HG02678 (cell line): ENCODE measurements at regions not wholly inside any gene's neighbourhood (a gene's known extent, or its start where the extent isn't known, plus 50 kb on each side); places are given as distances from the start of the nearest gene placed in this dataset.

ENCODE experiments used
- ATAC-seq: cut with Tn5 transposase; IDR thresholded peaks from one replicate; pipeline ENCODE4 v1.9.1; 2021; ENCODE audit warnings: mild to moderate bottlenecking, moderate library complexity; ENCODE audit not compliant: unreplicated experiment

DNA sequence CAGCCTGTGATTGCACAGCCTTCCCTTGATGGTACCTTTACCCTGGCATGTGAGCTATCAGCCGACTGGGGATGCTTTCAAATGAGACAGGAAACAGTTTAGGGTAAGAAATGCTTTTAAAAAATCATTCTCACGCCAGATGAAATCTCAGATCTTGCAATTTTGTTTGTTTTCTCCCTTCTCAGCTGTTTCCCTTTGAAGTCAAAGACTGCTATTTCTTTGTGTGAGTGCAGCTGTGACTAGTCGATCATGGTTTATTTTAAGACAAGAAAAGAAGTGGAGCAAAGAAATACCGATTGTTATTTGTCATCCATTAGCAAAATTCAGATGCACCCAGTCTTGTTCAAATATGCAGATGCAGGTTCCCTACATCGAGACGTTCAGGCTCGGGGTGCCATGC, 489.7 kb downstream of the QKI start:
- ATAC-seq, result no peak

DNA sequence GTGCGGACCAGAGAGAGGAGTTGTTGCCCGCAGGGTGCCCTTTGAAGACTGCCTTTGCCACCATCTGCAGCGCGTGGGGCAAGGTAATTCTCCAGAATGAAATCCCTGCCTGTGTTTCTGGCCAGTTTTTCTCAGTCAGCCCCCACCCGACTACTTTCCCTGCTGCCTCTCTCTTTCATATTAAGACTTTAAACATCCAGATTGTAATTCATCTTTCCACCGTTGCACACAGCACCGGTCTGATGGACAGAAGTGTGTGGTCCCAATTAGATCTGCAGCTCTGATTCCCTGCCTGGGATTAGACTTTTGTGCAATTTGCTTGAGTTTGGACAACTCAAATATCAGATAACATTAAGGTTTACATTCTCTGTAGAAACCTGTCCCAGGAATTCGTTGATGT, 489.0 kb downstream of the QKI start:
- no peak for ATAC-seq

DNA sequence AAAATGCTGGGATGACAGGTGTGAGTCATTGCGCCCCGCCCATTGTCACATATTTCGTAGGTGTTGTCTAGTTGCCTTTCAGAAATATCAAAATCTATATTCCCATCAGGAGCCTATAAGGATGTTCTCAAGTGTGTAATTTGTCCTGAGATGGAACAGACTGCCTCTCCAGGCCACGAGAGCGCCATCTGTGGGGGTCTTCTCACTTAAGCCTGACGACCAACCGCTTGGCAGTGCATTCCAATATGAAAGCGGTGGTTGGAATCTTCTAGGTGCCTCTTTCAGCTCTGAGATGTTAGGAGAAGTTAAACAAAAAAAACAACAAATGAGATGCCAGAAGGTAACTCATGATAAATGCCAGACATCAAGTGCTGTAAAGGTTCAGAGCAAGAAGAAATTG, 488.5 kb downstream of the QKI start:
- no peak for ATAC-seq

DNA sequence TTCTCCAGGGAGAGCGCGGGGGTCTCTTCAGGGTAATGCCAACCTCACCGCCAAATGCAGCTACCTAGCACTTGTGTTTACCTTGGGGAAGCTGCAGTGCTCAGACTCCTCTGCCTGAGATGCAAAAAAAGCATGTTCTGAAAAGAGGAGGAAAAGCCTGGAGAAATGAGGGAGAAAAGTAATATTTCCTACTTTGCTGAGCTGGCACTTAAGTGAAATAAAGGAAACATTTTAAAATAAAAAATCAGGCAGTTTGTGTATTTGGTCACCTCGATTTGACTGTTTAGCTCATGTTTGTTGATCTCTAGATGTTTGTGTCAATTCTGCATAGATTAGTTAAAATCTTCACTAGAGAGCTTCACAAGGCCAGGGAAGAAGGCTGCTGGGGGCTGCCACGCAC, 487.2 kb downstream of the QKI start:
- ATAC-seq, result no peak

DNA sequence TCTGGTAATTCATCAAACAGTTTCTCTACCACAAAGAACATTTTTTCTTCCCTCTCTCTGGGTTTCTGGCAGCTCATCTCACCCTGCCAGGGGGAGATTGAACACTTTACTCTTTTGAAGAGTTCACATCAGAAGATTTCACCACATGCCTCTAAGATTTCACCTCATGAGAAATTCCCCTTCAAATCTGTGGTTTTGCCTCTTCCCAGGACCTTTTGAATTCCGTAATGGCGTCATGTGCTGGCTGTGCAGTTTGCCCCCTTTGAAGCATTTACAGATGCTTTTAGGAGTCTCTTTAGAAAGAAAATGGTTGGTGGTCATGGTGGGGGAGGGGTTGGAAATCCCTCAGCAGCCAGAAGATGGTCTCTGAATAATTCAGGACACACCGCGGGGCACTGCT, 486.1 kb downstream of the QKI start:
- no peak for ATAC-seq

DNA sequence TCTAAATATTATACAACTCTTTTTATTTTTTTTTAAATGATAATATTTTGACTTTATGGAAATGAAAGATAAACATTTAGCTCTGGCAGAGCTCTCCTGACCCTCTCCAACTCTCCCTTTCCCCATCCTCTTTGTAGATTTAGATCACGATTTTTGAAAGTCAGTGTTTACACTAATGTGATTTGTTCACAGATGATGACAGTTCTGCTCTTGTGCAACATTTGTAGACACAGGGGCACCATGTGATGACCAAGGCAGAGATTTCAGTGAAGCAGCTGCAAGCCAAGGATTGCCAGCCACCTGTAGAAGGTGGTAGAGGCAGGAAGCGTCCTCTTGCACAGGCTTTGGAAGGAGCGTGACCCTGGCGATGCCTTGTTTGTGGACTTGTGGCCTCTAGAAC, 483.2 kb downstream of the QKI start:
- ATAC-seq, result no peak

DNA sequence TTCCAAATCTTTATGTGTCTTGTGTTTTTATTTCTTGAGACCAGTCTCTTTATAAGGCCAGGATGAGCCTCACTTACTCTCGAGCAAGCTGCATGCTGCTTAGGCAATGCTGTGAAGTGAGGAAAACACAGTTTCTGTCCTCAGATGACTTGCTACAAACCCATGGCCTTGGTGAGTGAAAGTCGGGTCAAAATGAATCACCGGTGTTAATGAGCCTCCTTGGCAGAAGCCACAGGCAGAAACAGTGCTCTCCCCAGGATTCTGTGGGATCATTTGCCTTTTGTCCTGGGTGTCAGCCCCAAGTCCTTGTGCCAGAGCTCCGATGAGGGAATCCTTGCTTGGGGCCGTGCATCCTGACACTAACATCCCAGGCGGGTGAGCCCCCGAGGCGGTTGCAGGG, 482.5 kb downstream of the QKI start:
- no peak for ATAC-seq

DNA sequence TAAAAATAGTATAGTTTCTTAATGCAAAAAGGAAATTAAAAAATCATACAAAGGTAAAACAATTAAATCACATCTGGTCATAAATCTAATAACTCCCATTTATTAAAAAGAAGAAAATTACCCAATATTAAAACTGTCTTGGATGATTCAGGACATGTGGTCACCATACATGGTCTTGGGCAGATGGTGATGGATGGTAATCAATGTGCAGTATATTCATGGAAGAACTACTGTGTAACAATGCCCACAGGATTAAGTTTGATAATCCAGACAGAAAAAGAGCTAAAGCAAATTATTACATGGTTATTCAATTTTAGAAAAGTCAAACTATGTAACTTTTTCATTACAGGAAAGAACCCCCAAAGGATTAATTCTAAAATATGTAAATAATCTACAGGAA, 480.6 kb downstream of the QKI start:
- no peak for ATAC-seq

DNA sequence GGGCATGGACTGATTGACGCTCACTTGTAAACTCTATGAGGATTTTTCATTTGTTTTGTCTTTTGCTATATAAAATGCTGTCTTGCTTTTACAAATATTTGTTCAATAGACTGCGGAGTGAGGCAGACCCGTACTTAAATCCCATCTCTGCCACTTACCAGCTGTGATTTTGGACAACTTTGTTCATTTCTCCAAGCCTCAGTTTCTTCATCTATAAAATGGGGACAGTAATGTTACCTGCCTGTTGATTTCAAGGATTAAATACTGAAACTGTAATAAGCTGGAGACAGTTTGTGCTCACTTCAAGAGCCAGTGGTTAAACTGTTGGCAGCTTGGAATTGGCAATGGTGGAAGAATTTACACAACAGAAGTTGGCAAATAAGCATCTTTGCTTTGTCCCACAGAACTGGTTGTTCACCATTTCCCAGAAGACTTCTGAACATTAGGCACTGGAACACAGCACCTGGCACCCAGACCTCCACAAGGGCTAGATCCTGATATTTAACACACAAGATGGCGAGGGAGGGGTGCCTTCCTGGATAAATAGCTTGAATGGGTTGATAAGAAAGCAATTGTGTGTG, 479.2 kb downstream of the QKI start:
- ATAC-seq, result no peak

DNA sequence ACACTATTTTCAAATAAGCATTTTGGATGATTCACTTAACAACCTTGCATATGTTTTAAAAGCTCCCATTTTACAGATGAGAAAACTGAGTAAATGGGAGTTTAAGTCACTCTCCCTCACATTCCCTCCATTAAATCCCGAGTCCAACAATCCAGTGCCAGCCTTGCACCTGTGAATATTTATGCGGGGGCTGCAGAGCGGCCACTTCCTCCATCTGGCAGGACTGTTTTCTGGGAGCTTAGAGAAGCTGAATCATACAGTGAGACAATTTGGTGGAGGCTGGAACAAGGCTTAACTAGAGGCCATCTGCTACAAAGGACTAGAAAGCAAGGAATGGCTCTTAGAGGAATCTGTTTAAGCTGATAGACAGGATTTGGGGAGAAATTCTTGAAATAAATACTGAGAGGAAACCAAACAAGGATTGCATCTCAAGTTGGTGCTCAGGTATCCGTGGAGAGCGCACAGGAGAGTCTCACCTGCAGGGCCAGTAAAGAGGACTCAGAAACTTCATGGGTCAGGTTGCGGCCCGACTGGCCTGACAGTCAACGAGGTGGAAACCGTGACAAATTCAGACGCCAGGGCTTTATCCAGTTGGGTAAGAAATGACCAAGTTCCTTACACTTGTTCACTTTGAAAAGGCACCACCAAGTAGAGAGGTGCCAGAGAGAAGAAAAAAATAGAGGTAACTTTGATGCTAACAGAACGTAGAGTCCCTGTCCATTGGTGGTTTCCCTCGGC, 478.5 kb downstream of the QKI start:
- no peak for ATAC-seq

DNA sequence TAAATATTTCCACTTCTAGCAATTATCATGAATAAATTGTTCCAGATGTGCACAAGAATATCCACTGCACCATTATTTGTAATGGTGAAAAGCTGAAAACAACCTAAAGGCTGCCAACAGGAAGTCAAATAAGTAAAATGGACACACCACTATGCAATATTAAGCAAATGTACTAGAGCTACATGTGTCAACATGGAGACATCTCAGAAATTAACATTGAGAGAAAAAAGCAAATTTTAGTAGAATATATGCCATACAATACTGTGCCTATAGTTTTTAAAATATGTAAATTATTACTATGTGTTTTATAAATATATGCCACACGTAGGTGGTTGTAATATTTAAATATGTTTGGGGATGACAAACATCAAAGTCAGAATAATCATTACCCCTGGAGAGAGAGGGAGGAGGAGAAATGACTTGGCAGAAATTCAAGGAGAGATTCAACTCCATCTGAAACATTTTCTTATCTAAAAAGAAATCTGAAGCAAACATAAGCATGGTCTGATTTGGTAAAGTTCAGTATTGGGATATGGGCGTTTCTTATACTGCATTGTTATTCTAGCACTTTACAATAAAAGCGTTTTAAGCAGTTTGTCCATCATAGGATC, 475.5 kb downstream of the QKI start:
- no peak for ATAC-seq

DNA sequence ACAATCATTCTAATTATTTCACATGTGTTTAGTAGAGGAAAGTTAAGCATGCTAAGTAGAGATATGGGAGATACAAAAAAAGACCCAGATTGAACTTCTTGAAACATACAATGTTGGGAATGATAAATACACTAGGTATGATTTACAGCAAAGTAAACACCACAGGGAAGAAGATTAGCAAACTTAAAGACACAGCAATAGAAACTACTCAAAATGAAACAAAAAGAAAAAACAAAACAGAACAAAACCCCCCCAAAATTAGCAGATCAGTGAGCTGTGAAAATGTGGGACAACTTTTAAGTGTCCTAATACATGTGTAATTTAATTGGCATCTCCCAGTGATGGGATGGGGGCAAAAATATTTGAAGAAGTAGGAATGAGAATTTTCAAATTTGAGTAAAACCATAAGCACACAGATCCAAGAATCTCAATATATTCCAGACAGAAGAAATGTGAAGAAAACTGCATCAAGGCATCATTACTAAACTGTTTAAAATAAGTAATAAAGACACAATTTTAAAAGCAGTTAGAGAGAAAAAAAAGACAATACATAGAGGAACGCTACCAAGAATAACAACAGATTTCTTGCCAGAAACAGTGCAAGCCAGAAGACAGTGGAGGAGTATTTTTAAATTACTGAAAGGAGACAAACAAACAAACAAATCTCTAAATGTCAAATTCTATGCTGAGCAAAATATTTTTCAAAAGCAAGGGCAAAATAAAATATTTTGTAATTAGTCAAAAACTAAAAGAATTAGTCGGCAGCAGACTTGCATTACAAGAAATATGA, 473.7 kb downstream of the QKI start:
- ATAC-seq, result no peak

DNA sequence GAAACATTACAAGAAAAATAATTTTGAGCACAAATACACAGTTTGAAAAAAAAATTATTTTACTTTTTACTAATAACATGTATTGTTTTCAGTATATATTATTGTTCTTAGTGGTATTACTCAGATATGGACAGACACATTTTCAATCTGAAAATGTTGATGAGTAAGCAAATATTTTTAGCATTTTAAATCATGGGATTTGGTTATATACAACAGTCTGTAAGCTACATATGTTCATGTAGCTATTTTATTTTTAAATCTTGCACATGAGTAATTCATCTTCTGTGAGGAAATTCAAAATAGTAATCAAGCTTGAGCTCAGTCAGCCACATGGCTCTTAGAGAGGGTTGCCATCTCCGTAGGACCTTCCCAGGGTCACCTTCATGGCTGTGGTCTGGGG, 471.9 kb downstream of the QKI start:
- ATAC-seq, result no peak

DNA sequence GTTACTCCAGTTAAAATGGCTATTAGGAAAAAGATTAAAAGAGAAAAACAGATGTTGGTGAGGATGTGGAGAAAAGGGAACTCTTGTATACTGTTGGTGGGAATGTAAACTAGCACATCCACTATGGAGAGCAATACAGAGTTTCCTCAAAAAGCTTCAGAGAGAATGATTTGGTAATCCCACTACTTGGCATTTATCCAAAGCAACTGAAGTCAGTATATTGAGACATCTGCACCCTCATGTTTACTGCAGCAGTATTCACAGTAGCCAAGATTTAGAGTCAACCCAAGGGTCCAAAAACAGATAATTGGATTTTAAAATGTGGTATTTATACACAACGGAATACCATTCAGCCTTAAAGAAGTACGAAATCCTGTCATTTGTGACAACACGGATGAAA, 469.5 kb downstream of the QKI start:
- no peak for ATAC-seq

DNA sequence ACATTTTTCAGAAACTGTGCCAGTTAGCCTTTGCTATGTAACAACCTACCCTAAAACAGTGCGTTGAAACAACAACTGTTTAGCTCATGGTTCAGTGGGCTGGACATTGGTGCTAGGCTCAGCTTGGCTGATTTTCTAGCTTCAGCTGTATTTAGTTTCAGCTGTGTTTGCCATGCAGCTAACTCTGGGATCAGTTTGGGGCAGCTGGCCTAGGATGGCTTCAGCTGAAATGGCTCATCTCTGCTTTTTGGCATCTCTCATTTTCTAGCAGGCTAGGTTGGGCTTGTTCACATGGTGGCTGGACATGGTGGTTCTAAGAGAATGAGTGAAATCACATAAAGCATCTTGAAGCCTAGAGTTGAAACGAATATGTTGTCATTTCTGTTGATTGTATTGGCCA, 464.2 kb downstream of the QKI start:
- ATAC-seq, result no peak

DNA sequence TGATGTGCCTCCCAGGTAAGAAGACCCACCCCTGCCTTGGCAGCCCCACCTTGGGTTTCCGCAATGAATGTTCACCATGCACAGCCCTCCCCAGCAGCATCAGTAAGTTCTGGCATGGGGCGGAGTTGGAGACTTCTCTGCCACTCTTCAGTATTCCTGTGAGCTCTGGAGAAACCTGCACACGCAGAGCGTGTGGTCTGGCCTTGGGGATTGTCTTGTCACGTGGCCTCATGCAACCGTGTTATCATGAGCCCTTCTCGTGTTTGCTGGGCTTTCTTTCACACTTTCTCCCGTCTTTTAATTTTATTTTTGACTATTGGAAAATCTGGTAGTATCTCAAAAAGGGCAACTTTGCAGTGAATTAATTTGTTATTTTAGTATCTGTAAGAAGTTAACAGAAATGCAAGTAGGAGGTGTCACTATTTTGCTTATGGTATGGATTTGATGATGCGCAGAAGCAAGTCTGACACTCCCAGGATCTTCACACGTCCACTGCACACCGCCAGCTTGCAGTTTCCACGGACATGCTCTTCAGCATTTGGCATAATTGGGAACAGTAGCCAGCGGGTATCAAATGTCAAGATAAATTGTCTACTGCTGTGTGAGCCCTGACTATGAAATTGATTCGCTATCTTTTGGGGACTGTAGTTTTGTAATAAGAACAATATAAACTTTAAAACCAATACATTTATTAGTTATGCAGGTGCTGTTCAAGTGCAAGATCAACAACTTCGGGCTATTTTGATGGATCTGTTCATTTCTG, 463.5 kb downstream of the QKI start:
- no peak for ATAC-seq

DNA sequence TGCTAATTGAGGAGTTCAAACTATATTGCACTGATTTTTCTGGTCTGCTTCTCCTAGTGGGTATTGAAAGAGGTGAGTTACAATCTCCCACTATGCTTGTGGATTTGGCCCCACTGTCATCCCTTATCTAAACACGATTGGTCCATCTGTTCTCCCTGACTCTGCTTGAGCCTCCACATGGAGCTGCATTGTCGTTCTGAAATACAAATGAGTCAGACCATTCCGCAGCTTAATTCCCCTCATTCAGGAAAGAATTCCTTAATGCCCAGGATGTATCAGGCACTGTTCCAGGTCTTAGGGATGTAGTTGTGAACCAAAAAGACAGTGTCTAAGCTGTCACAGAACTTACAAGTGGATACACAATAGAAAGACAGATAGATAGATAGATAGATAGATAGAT, 461.9 kb downstream of the QKI start:
- no peak for ATAC-seq

DNA sequence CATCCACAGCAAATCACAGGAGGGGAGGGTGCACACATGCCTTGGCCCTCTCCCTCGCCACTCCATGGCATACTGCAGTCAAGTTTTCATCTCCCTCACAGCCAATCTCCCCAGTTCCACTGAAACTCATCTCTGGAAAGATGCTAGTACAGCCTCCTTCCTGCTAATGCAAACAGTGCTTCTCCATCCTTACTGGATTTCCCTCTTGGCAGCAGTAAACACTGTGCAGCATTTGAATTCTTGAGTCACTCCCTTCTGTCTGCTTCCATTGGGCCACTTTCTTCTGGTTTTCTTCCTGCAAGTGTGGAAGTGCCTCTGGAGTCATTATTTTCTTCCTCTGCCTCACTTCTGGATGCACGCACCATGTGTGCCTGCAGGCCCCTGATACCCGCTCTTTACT, 460.3 kb downstream of the QKI start:
- no peak for ATAC-seq

DNA sequence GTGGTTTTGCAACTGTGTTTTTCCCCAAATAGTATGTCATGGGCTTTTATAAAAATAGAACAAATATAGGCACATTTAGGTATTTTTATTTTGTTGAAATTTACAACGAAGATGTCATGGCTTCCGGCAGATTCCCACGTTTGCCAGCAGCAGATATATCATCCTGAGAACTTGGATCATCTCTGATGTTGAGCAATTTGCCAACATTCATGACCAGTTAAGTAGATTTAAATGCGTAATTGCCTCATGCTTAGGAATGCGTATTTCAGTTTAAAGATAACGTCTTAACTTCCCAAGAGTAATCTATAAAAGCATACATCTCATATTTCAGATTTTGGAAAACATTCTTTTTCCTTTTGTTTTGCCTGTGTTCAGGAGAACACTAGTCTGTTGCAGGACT, 457.8 kb downstream of the QKI start:
- ATAC-seq, result no peak

DNA sequence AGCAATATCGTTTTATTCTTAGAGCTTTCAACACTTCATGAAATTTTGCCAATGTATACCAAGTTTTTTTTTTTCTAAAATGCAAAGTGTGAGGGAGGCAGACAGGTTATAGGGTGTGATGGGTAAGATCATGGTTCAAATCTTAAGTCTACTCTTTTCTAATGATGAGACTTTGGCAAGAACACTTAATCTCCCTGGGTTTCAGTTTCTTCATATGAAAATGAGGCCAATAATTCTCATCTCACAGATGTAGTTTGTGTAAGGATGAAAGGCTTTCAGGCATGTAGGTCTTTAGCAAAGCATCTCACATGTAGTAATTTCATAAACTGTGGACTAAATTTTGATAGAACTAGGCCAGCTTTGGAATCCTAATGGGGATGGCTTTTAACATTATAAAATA, 457.1 kb downstream of the QKI start:
- no peak for ATAC-seq
